H9 (cell line): ENCODE measurements at regions not wholly inside any gene's neighbourhood (a gene's known extent, or its start where the extent isn't known, plus 50 kb on each side); places are given as distances from the start of the nearest gene placed in this dataset.

ENCODE experiments used
- DNase-seq: peaks from one replicate; pipeline ENCODE4 v3.0.0-alpha.2; 2017
- H2AFZ ChIP-seq: one replicate; pipeline ENCODE4 v1.6.1; 2013; ENCODE audit warnings: mild to moderate bottlenecking, low read length, control low read depth, moderate library complexity
- H2AK5ac ChIP-seq: 2 replicates; pipeline ENCODE4 v1.6.1; 2013; ENCODE audit warnings: low read length, control low read depth, mixed read lengths; ENCODE audit not compliant: insufficient read length
- H2BK120ac ChIP-seq: one replicate; pipeline ENCODE4 v1.6.1; 2013; ENCODE audit warnings: low read depth, mild to moderate bottlenecking, low read length, control low read depth, inconsistent platforms; ENCODE audit not compliant: poor library complexity, severe bottlenecking
- H2BK12ac ChIP-seq: 2 replicates; pipeline ENCODE4 v1.6.1; 2013; ENCODE audit warnings: low read length, control low read depth, mixed read lengths, low read depth; ENCODE audit not compliant: insufficient read length
- H2BK15ac ChIP-seq: 2 replicates; pipeline ENCODE4 v1.6.1; 2013; ENCODE audit warnings: low read depth, low read length, control low read depth
- H2BK20ac ChIP-seq: one replicate; pipeline ENCODE4 v1.6.1; 2013; ENCODE audit warnings: low read depth, mild to moderate bottlenecking, low read length, control low read depth, inconsistent platforms; ENCODE audit not compliant: poor library complexity, severe bottlenecking
- H2BK5ac ChIP-seq: 2 replicates; pipeline ENCODE4 v1.6.1; 2013; ENCODE audit warnings: low read length, control low read depth, mixed read lengths; ENCODE audit not compliant: insufficient read length
- H3K14ac ChIP-seq: 2 replicates; pipeline ENCODE4 v1.6.1; 2013; ENCODE audit warnings: low read length, control low read depth; ENCODE audit not compliant: insufficient read depth
- H3K18ac ChIP-seq: 2 replicates; pipeline ENCODE4 v1.6.1; 2013; ENCODE audit warnings: low read depth, mild to moderate bottlenecking, mixed read lengths, low read length, control low read depth; ENCODE audit not compliant: insufficient read length
- H3K23ac ChIP-seq: 2 replicates; pipeline ENCODE4 v1.6.1; 2013; ENCODE audit warnings: low read length, control low read depth, mixed read lengths, low read depth; ENCODE audit not compliant: insufficient read length
- H3K23me2 ChIP-seq: 2 replicates; pipeline ENCODE4 v1.6.1; 2013; ENCODE audit warnings: low read depth, mild to moderate bottlenecking, mixed read lengths, low read length, control low read depth; ENCODE audit not compliant: insufficient read length, poor library complexity, severe bottlenecking
- H3K27ac ChIP-seq: 2 replicates; pipeline ENCODE4 v1.5.1; 2013; ENCODE audit warnings: low read length, control low read depth, mixed read lengths, low read depth; ENCODE audit not compliant: insufficient read length
- H3K27me3 ChIP-seq: 2 replicates; pipeline ENCODE4 v1.6.1; 2013; ENCODE audit warnings: low read length, control low read depth, inconsistent platforms; ENCODE audit not compliant: insufficient read depth
- H3K4ac ChIP-seq: 2 replicates; pipeline ENCODE4 v1.6.1; 2013; ENCODE audit warnings: low read depth, mild to moderate bottlenecking, control low read depth, inconsistent platforms, low read length, moderate library complexity
- H3K4me1 ChIP-seq: 2 replicates; pipeline ENCODE4 v1.6.1; 2013; ENCODE audit warnings: low read length, control low read depth, inconsistent platforms; ENCODE audit not compliant: insufficient read depth
- H3K4me2 ChIP-seq: 2 replicates; pipeline ENCODE4 v1.6.1; 2013; ENCODE audit warnings: low read length, control low read depth, mixed read lengths; ENCODE audit not compliant: insufficient read length, insufficient read depth
- H3K56ac ChIP-seq: 2 replicates; pipeline ENCODE4 v1.6.1; 2013; ENCODE audit warnings: low read depth, mild to moderate bottlenecking, mixed read lengths, low read length, control low read depth; ENCODE audit not compliant: insufficient read length
- H3K79me1 ChIP-seq: 2 replicates; pipeline ENCODE4 v1.6.1; 2013; ENCODE audit warnings: low read depth, mild to moderate bottlenecking, moderate library complexity, low read length, control low read depth, inconsistent platforms; ENCODE audit not compliant: insufficient read depth, poor library complexity, severe bottlenecking
- H3K79me2 ChIP-seq: 2 replicates; pipeline ENCODE4 v1.6.1; 2013; ENCODE audit warnings: low read length, control low read depth, inconsistent platforms; ENCODE audit not compliant: insufficient read depth
- H3K9ac ChIP-seq: 2 replicates; pipeline ENCODE4 v1.6.1; 2013; ENCODE audit warnings: low read length, control low read depth, mixed read lengths; ENCODE audit not compliant: insufficient read length; ENCODE audit errors: extremely low read depth
- H3K9me3 ChIP-seq: one replicate; pipeline ENCODE4 v1.6.1; 2013; ENCODE audit warnings: low read depth, low read length, inconsistent platforms; ENCODE audit not compliant: control insufficient read depth
- H3T11ph ChIP-seq: one replicate; pipeline ENCODE4 v1.6.1; 2013; ENCODE audit warnings: mild to moderate bottlenecking, low read length, control low read depth, inconsistent platforms
- H4K20me1 ChIP-seq: one replicate; pipeline ENCODE4 v1.6.1; 2013; ENCODE audit not compliant: control insufficient read depth, insufficient read length, insufficient read depth
- H4K5ac ChIP-seq: 2 replicates; pipeline ENCODE4 v1.6.1; 2013; ENCODE audit warnings: low read depth, mild to moderate bottlenecking, mixed read lengths, low read length, control low read depth; ENCODE audit not compliant: insufficient read length
- H4K8ac ChIP-seq: replicated peaks from 2 replicates; pipeline ENCODE4 v1.6.1; 2013; ENCODE audit warnings: low read length, control low read depth, mixed read lengths, low read depth; ENCODE audit not compliant: insufficient read length
- H4K91ac ChIP-seq: 2 replicates; pipeline ENCODE4 v1.6.1; 2013; ENCODE audit warnings: low read depth, mild to moderate bottlenecking, moderate library complexity, mixed read lengths, low read length, control low read depth; ENCODE audit not compliant: insufficient read length
- H3K27ac Mint-ChIP-seq, 3 experiments: 2 replicates in 2 of 3; 3 replicates in 1 of 3; pipeline ENCODE4 v1.8.0; 2020 to 2021; ENCODE audit warnings: mixed read lengths in 3 of 3, mild to moderate bottlenecking in 1 of 3, moderate library complexity in 1 of 3
- H3K27me3 Mint-ChIP-seq: 2 replicates; pipeline ENCODE4 v1.8.0; 2021; ENCODE audit warnings: low read depth, mild to moderate bottlenecking, moderate library complexity, mixed read lengths
- H3K36me3 Mint-ChIP-seq, 3 experiments: 2 replicates in 2 of 3; 3 replicates in 1 of 3; pipeline ENCODE4 v1.8.0; 2020 to 2021; ENCODE audit warnings: low read depth in 3 of 3, mixed read lengths in 3 of 3; ENCODE audit not compliant: insufficient read depth in 1 of 3
- H3K4me1 Mint-ChIP-seq, 2 experiments: 2 replicates each; pipeline ENCODE4 v1.8.0; 2020; ENCODE audit warnings: mixed read lengths in 2 of 2
- H3K4me3 Mint-ChIP-seq, 2 experiments: 2 replicates in 1 of 2; 3 replicates in 1 of 2; pipeline ENCODE4 v1.8.0; 2020 to 2021; ENCODE audit warnings: mild to moderate bottlenecking in 2 of 2, mixed read lengths in 2 of 2, moderate library complexity in 1 of 2
- H3K9me3 Mint-ChIP-seq, 2 experiments: 2 replicates in 1 of 2; 3 replicates in 1 of 2; pipeline ENCODE4 v1.8.0; 2020; ENCODE audit warnings: mild to moderate bottlenecking in 2 of 2, mixed read lengths in 2 of 2, moderate library complexity in 1 of 2
- CTCF ChIP-seq: fragments of 200-600 bp; sonication (generic); conservative IDR thresholded peaks from 3 replicates; pipeline ENCODE4 v1.8.0; 2021; ENCODE audit warnings: antibody characterized with exemption, mild to moderate bottlenecking
- WGBS: extraction: QIAGEN DNeasy Blood & Tissue Kit; methylation state at CpG from one replicate; pipeline ENCODE4 v1.1.7; 2013; ENCODE audit warnings: missing lambda C conversion rate, low lambda C conversion rate, mixed read lengths; ENCODE audit not compliant: insufficient read length; ENCODE audit errors: extremely low coverage; 5-methylcytosine and 5-hydroxymethylcytosine counted together

- DNase-seq = no peak
- Histone ChIP-seq H2BK15ac (no peak overlapping the region), H3K79me2 (no peaks in the 10 kb centered on the region), H3K14ac (no peak overlapping the region), H3K18ac (no peak overlapping the region), H3K4ac (no peak overlapping the region), H3T11ph (no peak overlapping the region), H2BK12ac (no peak overlapping the region), H3K9me3 (no peaks in the 10 kb centered on the region), H2AK5ac (no peak overlapping the region), H2BK120ac (no peak overlapping the region), H3K23ac (no peak overlapping the region), H3K9ac (no peak overlapping the region), H3K4me1 (no peaks in the 10 kb centered on the region), H2AFZ (no peak overlapping the region), H4K91ac (no peak overlapping the region), H3K56ac (no peak overlapping the region), H3K27me3 (no peaks in the 10 kb centered on the region), H3K79me1 (no peaks in the 10 kb centered on the region), H3K23me2 (no peaks in the 10 kb centered on the region), H4K8ac (no peak overlapping the region), H4K20me1 (no peaks in the 10 kb centered on the region), H4K5ac (no peak overlapping the region), H2BK5ac (no peak overlapping the region), H3K27ac (no peak overlapping the region), H3K4me2 (no peak overlapping the region), H2BK20ac (no peak overlapping the region)
- Mint-ChIP-seq H3K27ac (no peak overlapping the region), H3K27me3 (no peaks in the 10 kb centered on the region; the same call in 1 of the 2 replicates), H3K4me1 (peaks cover 3 to 4% of the 10 kb centered on the region in 2 experiments; a peak in 3 of 4 replicates), H3K9me3 (no peaks in the 10 kb centered on the region), H3K36me3 (no peaks in the 10 kb centered on the region), H3K4me3 (no peak overlapping the region)
- TF ChIP-seq CTCF = no peak
- no CpG with 5 or more reads among the region's 6 CpGs for WGBS
Measured at GRCh38 chr10:63052083-63052482, 81.0 kb upstream of the NRBF2 start.
